BJ (cell line): ENCODE measurements at regions not wholly inside any gene's neighbourhood (a gene's known extent, or its start where the extent isn't known, plus 50 kb on each side); places are given as distances from the start of the nearest gene placed in this dataset.

Experiments used
- CTCF ChIA-PET: fragments of 350-600 bp; formaldehyde crosslinking; extraction: SDS; loops from one replicate; lab custom pipeline; 2021; ENCODE audit warnings: antibody characterized with exemption, inconsistent platforms; lab: Yijun Ruan, JAX
- POLR2A ChIA-PET: fragments of 300-600 bp; sonication (Branson Sonifier 250); formaldehyde crosslinking; extraction: SDS; loops from one replicate; lab custom pipeline; 2021; ENCODE audit warnings: antibody characterized with exemption; lab: Charles Lee
- DNase-seq: peaks from one replicate; pipeline ENCODE4 v3.0.0-alpha.2; 2011; ENCODE audit warnings: low read depth
- H3K27me3 ChIP-seq: 2 replicates; pipeline ENCODE4 v1.6.0; 2011; ENCODE audit warnings: low read length; ENCODE audit not compliant: control insufficient read depth, insufficient read depth
- H3K36me3 ChIP-seq: 2 replicates; pipeline ENCODE4 v1.5.1; 2011; ENCODE audit warnings: low read length; ENCODE audit not compliant: control insufficient read depth, insufficient read depth
- H3K4me3 ChIP-seq: 2 replicates; pipeline ENCODE4 v1.5.1; 2011; ENCODE audit warnings: low read depth, mild to moderate bottlenecking, control low read depth, low read length
- CTCF ChIP-seq: IDR thresholded peaks from 2 replicates; pipeline ENCODE4 v1.5.1; 2011; ENCODE audit warnings: low read depth, mild to moderate bottlenecking, control low read depth, inconsistent platforms, low read length, moderate library complexity; ENCODE audit not compliant: insufficient read depth

GRCh38 chr11:115927823-115928329 is 423.7 kb upstream of the CADM1 start:
- no peak for TF ChIP-seq CTCF
- ChIA-PET CTCF (no interaction called here), POLR2A (no interaction called here)
- Histone ChIP-seq H3K36me3 (no peaks in the 10 kb centered on the region), H3K27me3 (no peaks in the 10 kb centered on the region), H3K4me3 (no peak overlapping the region)
- DNase-seq, result no peak

DNA sequence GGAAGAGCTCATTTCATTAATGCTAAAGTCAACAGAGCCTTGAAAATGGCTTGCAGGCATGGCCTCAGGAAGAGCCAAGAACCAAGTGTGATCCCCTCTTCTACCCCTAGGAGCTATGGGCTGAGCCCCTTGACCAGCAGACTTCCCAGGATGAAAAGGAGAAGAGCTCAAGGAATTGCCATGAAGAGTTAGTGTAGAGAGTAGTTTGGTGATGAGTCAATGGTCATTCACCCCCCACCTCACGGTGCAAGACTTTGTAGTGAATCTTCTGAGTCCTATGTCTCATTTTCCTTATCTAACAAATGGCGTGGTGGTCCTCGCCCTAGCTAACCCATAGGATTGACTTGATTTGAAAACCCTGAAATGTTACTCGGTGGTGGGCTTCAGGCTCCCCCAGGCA is 422.4 kb upstream of the CADM1 start:
- CTCF ChIA-PET, result no interaction called here
- H3K4me3 ChIP-seq, result no peak overlapping the region
- POLR2A ChIA-PET, result no interaction called here
- H3K36me3 ChIP-seq, result no peaks in the 10 kb centered on the region
- no peaks in the 10 kb centered on the region for H3K27me3 ChIP-seq
- no peak for DNase-seq
- no peak for TF ChIP-seq CTCF

GRCh38 chr11:115926138-115926537 is 421.9 kb upstream of the CADM1 start:
- Histone ChIP-seq H3K4me3 (no peak overlapping the region), H3K36me3 (no peaks in the 10 kb centered on the region), H3K27me3 (no peaks in the 10 kb centered on the region)
- ChIA-PET CTCF (no interaction called here), POLR2A (no interaction called here)
- DNase-seq, result no peak
- no peak for TF ChIP-seq CTCF

DNA sequence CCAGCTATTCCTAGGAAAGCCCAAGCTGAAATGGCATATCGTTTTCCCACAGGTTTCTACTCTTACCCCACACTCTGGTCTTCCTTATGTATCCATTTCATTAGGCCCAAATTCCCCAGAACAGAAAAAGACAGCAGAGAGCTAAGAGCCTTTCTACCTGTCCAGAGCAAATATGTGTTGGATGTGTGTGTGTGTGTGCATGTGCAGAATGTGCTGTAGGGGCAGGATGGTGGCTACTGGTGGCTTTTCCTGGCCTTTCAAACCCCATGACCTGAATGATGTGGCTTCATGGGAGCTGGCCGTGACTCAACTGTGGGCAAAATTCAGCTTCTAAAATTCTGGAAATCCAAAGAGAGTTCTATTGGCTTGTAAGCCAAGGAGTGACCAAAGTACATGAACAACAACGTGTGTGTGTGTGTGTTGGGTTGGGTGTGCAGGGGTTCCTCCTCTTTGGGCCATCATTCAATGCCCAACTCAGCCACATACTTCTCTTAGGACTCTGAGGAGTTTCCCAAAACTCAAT is 421.4 kb upstream of the CADM1 start:
- no peak for DNase-seq
- POLR2A ChIA-PET, result no interaction called here
- no peak for TF ChIP-seq CTCF
- CTCF ChIA-PET, result no interaction called here
- no peak overlapping the region for H3K4me3 ChIP-seq
- H3K36me3 ChIP-seq, result no peaks in the 10 kb centered on the region
- no peaks in the 10 kb centered on the region for H3K27me3 ChIP-seq

DNA sequence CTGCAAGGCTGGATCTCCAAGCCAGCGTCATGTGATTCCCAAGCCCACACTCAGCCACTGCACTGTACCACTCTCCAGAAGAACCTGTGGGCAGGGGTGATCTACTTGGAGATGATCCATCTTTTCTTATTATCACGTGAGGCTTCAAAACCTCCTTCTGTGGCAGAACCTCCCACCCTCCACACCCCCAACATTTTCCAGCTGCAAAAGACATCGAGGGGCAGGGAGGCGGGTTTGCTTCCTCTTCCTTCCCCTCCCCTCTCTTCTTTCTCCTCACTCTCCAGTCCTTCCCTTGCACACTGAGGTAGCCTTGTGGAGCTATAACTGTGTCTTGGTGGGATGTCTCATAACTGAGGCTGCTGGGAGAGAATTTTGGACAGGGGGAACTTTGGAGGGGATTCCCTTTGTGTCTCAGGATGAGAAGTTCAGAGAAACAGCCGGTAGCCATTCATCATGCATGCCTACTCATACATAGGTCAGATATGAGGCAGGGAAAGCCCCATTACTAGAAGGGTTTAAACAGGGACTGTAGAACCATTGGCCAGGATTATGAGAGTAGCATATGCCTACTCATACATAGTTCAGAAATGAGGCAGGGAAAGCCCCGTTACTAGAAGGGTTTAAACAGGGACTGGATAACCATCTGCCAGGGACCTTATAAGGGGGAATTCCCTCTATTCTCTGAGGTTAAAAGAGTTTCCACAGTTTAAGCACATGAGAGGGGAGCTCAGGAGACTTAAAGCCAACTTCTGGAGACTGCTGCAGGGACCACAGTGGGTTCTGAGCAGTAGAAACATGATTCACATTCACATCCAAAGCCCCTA is 420.7 kb upstream of the CADM1 start:
- no peaks in the 10 kb centered on the region for H3K27me3 ChIP-seq
- no peak for TF ChIP-seq CTCF
- no peaks in the 10 kb centered on the region for H3K36me3 ChIP-seq
- POLR2A ChIA-PET, result no interaction called here
- CTCF ChIA-PET, result interaction anchor here (0.7 kb wide), 1 partner anchor 58 kb away, joined by 3 read pairs; no protein-coding TSS in a partner anchor
- no peak for DNase-seq
- H3K4me3 ChIP-seq, result no peak overlapping the region
